Superior temporal gyrus (tissue), 1 donor: ENCODE measurements at regions not wholly inside any gene's neighbourhood (a gene's known extent, or its start where the extent isn't known, plus 50 kb on each side); places are given as distances from the start of the nearest gene placed in this dataset.

Source experiments
- DNase-seq: peaks from one replicate; pipeline ENCODE4 v3.0.0-alpha.2; 2016; ENCODE audit errors: extremely low spot score

- DNase-seq, result peak; percentile 97
These were observed 61.7 kb upstream of the PSD2 start for GRCh38 chr5:139733698-139734538.

- DNase-seq, result peak; percentile 76
These were observed 61.1 kb upstream of the PSD2 start for GRCh38 chr5:139734539-139734916.

- peak; percentile 48 for DNase-seq
These were observed 57.1 kb upstream of the PSD2 start for GRCh38 chr5:139738193-139739149.

GRCh38 chr5:139739150-139739974 lies 56.2 kb upstream of the PSD2 start:
- no peak for DNase-seq

GRCh38 chr5:139740138-139740991 lies 55.2 kb upstream of the PSD2 start:
- DNase-seq, result peak; percentile 35

GRCh38 chr5:139740992-139741672 lies 54.5 kb upstream of the PSD2 start:
- peak; percentile 41 for DNase-seq

- DNase-seq, result no peak
These were observed 53.8 kb upstream of the PSD2 start for GRCh38 chr5:139741823-139742172.

- DNase-seq, result peak; percentile 17
These were observed 53.3 kb upstream of the PSD2 start for GRCh38 chr5:139742173-139742903.

GRCh38 chr5:139743001-139743771 lies 52.4 kb upstream of the PSD2 start:
- DNase-seq, result peak; percentile 31

- no peak for DNase-seq
These were observed 51.8 kb upstream of the PSD2 start for GRCh38 chr5:139743804-139744203.

GRCh38 chr5:139744471-139745131 lies 51.0 kb upstream of the PSD2 start:
- DNase-seq, result peak; percentile 63

- DNase-seq, result peak; percentile 51
These were observed 50.3 kb upstream of the PSD2 start for GRCh38 chr5:139745132-139745799.

GRCh38 chr5:139745800-139746690 lies 49.6 kb upstream of the PSD2 start:
- peak; percentile 89 for DNase-seq
